GM13976 (cell line): ENCODE measurements at regions not wholly inside any gene's neighbourhood (a gene's known extent, or its start where the extent isn't known, plus 50 kb on each side); places are given as distances from the start of the nearest gene placed in this dataset.

ENCODE experiments used
- DNase-seq: peaks from one replicate; pipeline ENCODE4 v3.0.0; 2012; ENCODE audit warnings: low spot score
- CTCF ChIP-seq: IDR thresholded peaks from 2 replicates; pipeline ENCODE4 v1.5.1; 2012; ENCODE audit warnings: borderline replicate concordance, mild to moderate bottlenecking; ENCODE audit not compliant: insufficient read depth; ENCODE audit errors: extremely low read depth, missing control alignments, control extremely low read depth
- in situ Hi-C: fragments of 300-500 bp; cut with MboI; formaldehyde crosslinking; loops from one replicate; pipeline ENCODE4 v1.12.0; 2022; ENCODE audit warnings: low sequenced_read_pairs, mixed read lengths, inconsistent platforms; ENCODE audit not compliant: unreplicated experiment

GRCh38 chr5:96579711-96580110 is 82.5 kb upstream of the CAST start:
- TF ChIP-seq CTCF, result no peak
- in situ Hi-C loops, result no loop called here
- DNase-seq, result no peak

- no peak for TF ChIP-seq CTCF
- in situ Hi-C loops, result no loop called here
- no peak for DNase-seq
Observed at GRCh38 chr5:96582343-96582742, 79.8 kb upstream of the CAST start.

- DNase-seq, result no peak
- in situ Hi-C loops, result no loop called here
- no peak for TF ChIP-seq CTCF
Observed at GRCh38 chr5:96584712-96585111, 77.5 kb upstream of the CAST start.

- no peak for TF ChIP-seq CTCF
- in situ Hi-C loops, result no loop called here
- no peak for DNase-seq
Observed at GRCh38 chr5:96588539-96588938, 73.6 kb upstream of the CAST start.

GRCh38 chr5:96590796-96591195 is 71.4 kb upstream of the CAST start:
- DNase-seq, result no peak
- TF ChIP-seq CTCF, result no peak
- in situ Hi-C loops, result no loop called here

- TF ChIP-seq CTCF, result peak; percentile 21
- in situ Hi-C loops, result no loop called here
- peak; percentile 27 for DNase-seq
Observed at GRCh38 chr5:96595300-96596090, 66.7 kb upstream of the CAST start.
